ENCODE measurements at regions not wholly inside any gene's neighbourhood (a gene's known extent, or its start where the extent isn't known, plus 50 kb on each side); places are given as distances from the start of the nearest gene placed in this dataset.
A peak's percentile ranks its signal among the peaks of the same experiment; 100 is the strongest.

DNA sequence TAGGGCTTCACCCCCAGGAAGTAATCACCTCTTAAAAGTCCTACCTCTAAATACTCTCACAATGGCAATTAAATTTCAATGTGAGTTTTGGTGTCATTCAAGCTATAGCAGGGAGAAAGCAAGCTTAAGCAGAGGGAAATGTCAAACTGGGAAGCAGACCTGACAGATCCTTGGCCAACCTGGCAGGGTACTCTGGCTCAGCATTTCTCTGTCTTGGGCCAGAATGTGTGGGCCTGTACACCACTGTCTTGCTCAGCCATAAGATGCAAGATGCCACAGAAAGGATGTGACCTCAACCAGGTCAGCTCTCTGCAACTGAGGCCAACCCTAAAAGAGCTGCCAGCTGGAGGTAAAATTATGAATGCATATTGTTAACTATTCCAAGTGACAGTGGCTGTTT lies 130.6 kb upstream of the CMC1 start:
- H3K4me3 ChIP-seq (replicated peaks; ENCODE audit: low read depth, low read length), result no peak overlapping the region
- no peak for DNase-seq (ENCODE audit: low read depth)
- no peak for TF ChIP-seq CTCF (IDR thresholded peaks at IDR 0.05; ENCODE audit: low read length, missing control alignments)

DNA sequence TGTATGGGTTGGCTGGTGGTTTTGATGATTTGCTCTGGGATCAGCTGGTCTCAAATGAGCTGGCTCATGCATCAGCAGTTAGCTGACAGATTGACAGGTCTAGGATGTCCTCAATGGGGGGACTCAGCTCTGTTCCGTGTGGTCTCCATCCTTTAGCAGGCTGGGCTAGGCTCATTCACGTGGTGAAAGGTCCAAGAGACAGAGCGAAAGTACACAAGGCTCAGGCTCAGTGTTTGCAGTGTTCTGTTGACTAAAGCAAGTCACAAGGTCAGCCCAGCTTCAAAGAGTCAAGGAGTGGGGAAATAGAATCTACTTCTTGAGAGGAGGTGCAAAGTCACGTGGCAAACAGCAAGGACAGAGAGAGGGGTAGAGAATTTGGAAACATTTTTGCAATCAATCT lies 126.5 kb upstream of the CMC1 start:
- no peak for TF ChIP-seq CTCF (IDR thresholded peaks at IDR 0.05; ENCODE audit: low read length, missing control alignments)
- H3K4me3 ChIP-seq (replicated peaks; ENCODE audit: low read depth, low read length), result no peak overlapping the region
- DNase-seq (ENCODE audit: low read depth), result no peak

DNA sequence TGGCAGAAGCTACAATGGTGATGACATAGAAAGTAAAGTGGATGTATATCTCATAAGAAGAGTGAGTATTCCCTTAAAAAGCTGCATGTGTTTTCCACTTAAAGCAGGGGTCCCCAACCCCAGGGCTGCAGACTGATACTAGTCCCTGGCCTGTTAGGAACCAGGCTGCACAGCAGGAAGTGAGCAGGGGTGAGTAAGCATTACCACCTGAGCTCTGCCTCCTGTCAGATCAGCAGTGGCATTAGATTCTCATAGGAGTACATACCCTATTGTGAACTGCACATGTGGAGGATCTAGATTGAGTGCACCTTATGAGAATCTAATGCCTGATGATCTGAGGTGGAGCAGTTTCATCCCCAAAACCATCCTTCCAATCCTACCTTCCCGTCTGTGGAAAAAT lies 126.1 kb upstream of the CMC1 start:
- DNase-seq (ENCODE audit: low read depth), result no peak
- H3K4me3 ChIP-seq (replicated peaks; ENCODE audit: low read depth, low read length), result no peak overlapping the region
- TF ChIP-seq CTCF (IDR thresholded peaks at IDR 0.05; ENCODE audit: low read length, missing control alignments), result no peak

DNA sequence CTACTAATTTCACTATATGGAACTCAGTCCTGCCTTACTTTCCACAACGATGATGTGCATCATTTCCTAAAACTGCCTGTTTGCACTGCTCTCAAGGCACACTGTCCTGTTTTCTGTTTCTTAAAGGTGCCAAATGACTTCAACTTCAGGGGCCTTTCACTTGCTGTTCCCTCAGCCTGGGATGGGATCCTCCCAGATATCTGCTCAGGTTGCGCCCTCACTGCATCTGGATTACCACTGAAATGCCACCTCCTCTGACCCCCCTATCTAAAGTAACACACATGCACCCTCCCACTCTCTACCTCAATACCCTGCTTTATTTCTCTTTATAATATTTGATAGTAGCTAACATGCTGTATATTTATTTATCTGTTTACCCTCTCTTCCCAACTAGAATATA lies 123.8 kb upstream of the CMC1 start:
- no peak overlapping the region for H3K4me3 ChIP-seq (replicated peaks; ENCODE audit: low read depth, low read length)
- no peak for TF ChIP-seq CTCF (IDR thresholded peaks at IDR 0.05; ENCODE audit: low read length, missing control alignments)
- DNase-seq (ENCODE audit: low read depth), result no peak

DNA sequence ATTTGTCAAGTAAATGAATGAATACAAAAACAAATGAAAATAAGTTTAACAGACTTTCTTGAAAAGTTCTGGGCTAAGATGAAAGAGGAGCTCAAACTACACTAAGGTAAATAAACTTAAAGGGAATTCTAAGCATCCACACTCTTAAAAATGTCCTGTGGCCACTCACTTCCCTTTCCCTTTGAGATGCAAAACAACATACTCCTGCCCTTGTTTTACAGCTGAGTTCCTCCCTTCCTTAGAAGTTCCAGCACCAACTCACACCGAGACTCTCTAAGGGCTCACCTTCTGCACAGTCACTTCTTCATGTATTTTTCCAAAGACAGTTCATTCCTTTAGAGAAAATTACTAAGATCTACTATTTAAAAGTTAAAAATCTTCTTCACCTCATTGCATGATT lies 123.3 kb upstream of the CMC1 start:
- H3K4me3 ChIP-seq (replicated peaks; ENCODE audit: low read depth, low read length), result no peak overlapping the region
- TF ChIP-seq CTCF (IDR thresholded peaks at IDR 0.05; ENCODE audit: low read length, missing control alignments), result no peak
- DNase-seq (ENCODE audit: low read depth), result no peak

DNA sequence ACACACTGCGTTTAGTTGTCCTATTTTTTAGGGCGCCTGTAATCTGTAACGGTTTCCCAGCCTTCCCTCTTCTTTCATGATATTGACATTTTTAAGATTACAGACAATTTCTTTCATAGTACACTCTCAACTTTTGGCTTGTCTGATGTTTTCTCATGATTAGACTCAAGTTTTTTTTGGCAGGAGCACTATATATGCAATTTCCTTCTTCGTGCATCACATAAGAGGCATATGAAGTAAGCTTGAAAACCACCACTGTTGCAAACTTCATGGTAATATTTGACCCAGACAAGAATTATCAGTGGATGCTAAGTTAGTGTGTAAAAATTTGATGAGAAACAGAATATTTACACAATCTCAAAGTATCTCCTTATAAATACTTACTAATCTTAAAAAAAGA lies 119.2 kb upstream of the CMC1 start:
- TF ChIP-seq CTCF (IDR thresholded peaks at IDR 0.05; ENCODE audit: low read length, missing control alignments), result no peak
- no peak overlapping the region for H3K4me3 ChIP-seq (replicated peaks; ENCODE audit: low read depth, low read length)
- DNase-seq (ENCODE audit: low read depth), result peak; percentile 84

DNA sequence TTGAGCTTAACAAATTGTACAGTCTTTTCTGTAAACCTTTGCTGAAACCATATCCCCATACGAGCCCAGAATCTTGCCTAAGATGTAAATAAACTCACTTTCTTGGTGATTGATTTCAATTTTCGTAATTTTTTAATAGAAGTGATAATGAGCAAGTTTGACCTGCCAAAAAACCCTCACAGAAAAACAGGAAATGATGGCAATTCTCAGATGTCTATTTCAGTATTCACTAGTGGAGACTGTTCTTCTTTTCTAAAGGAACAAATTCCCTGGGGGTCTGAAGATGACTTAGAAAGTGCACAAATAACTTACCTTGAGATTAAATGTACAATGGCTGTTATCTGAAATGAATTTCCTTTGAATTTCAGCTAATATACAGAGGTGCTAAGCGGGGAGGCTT lies 116.5 kb upstream of the CMC1 start:
- DNase-seq (ENCODE audit: low read depth), result no peak
- H3K4me3 ChIP-seq (replicated peaks; ENCODE audit: low read depth, low read length), result no peak overlapping the region
- TF ChIP-seq CTCF (IDR thresholded peaks at IDR 0.05; ENCODE audit: low read length, missing control alignments), result no peak

Measured in fibroblast of pulmonary artery (primary cell).